Activated CD4-positive, alpha-beta T cell treated with anti-CD3 and anti-CD28 coated beads for 36 hours (primary cell): ENCODE measurements at regions not wholly inside any gene's neighbourhood (a gene's known extent, or its start where the extent isn't known, plus 50 kb on each side); places are given as distances from the start of the nearest gene placed in this dataset.
"Not testable (repeated sequence)": the region's sequence is repeated elsewhere in the genome, so short reads cannot be mapped to it uniquely, and the experiment has no call there.

Experiments used
- ATAC-seq: fragments of 200-7000 bp; cut with Tn5 transposase; one replicate; pipeline ENCODE4 v1.10.0; 2021; ENCODE audit warnings: mild to moderate bottlenecking, moderate library complexity
- CTCF ChIA-PET: fragments of 350-600 bp; sonication (Branson Sonifier 250); formaldehyde crosslinking; loops from one replicate; lab custom pipeline; 2021; ENCODE audit warnings: antibody characterized with exemption; lab: Charles Lee
- POLR2A ChIA-PET: fragments of 350-600 bp; sonication (Branson Sonifier 250); formaldehyde crosslinking; loops from one replicate; lab custom pipeline; 2021; ENCODE audit warnings: antibody characterized with exemption, inconsistent platforms; lab: Charles Lee
- DNase-seq: peaks from one replicate; pipeline ENCODE4 v3.0.0-alpha.2; 2020
- H3K27ac Mint-ChIP-seq: one replicate; pipeline ENCODE4 v1.8.0; 2021; ENCODE audit warnings: mixed read lengths
- H3K27me3 Mint-ChIP-seq: one replicate; pipeline ENCODE4 v1.8.0; 2021; ENCODE audit warnings: mixed read lengths
- H3K36me3 Mint-ChIP-seq: one replicate; pipeline ENCODE4 v1.8.0; 2021; ENCODE audit warnings: low read depth, mixed read lengths
- H3K4me1 Mint-ChIP-seq: one replicate; pipeline ENCODE4 v1.8.0; 2021; ENCODE audit warnings: mixed read lengths
- H3K4me3 Mint-ChIP-seq: one replicate; pipeline ENCODE4 v1.8.0; 2021; ENCODE audit warnings: mild to moderate bottlenecking, moderate library complexity, mixed read lengths
- H3K9me3 Mint-ChIP-seq: one replicate; pipeline ENCODE4 v1.8.0; 2021; ENCODE audit warnings: low read depth, mixed read lengths
- intact Hi-C, 2 experiments: fragments of 100-400 bp; cut with DNase I in 1 of 2; cut with micrococcal nuclease in 1 of 2; formaldehyde crosslinking; loops; one replicate each; pipeline versions ENCODE4 v1.14.2 to v1.15.1; 2022 to 2024; cut with DNase I, micrococcal nuclease

DNA sequence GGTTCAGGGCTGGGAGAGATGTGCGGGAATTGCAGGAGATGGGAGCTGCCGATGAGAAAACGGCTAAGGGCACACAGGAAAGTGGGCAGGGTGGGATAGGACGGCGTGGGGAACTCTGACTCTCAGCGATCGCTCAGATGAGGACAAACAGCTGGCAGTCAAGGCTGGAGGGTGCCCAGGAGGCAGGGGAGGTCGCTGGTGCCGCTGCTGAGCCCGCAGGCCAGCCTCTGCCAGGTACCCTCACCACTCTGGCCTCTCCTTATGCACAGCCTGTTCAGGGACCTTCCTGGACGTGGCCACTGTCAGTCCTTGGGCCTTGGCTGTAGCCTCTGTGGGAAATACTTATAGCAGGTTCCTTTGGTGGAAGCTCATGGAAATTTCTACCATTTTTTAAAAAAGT lies 308.6 kb downstream of the TEX29 start:
- CTCF ChIA-PET: no interaction called here
- Mint-ChIP-seq H3K4me3 (no peak overlapping the region), H3K36me3 (no peaks in the 10 kb centered on the region), H3K27me3 (no peaks in the 10 kb centered on the region), H3K27ac (no peak overlapping the region), H3K4me1 (no peaks in the 10 kb centered on the region), H3K9me3 (no peaks in the 10 kb centered on the region)
- POLR2A ChIA-PET: no interaction called here
- ATAC-seq (no peak), DNase-seq (no peak)
- intact Hi-C loops: no loop called here

- ChIA-PET POLR2A (no interaction called here), CTCF (no interaction called here)
- DNase-seq (no peak), ATAC-seq (no peak)
- H3K27ac Mint-ChIP-seq: no peak overlapping the region
- H3K27me3 Mint-ChIP-seq: no peaks in the 10 kb centered on the region
- intact Hi-C loops: no loop called here
- H3K9me3 Mint-ChIP-seq: no peaks in the 10 kb centered on the region
- H3K36me3 Mint-ChIP-seq: no peaks in the 10 kb centered on the region
- H3K4me3 Mint-ChIP-seq: no peak overlapping the region
- H3K4me1 Mint-ChIP-seq: no peaks in the 10 kb centered on the region
Measured at GRCh38 chr13:111629457-111629856, 309.0 kb downstream of the TEX29 start.

DNA sequence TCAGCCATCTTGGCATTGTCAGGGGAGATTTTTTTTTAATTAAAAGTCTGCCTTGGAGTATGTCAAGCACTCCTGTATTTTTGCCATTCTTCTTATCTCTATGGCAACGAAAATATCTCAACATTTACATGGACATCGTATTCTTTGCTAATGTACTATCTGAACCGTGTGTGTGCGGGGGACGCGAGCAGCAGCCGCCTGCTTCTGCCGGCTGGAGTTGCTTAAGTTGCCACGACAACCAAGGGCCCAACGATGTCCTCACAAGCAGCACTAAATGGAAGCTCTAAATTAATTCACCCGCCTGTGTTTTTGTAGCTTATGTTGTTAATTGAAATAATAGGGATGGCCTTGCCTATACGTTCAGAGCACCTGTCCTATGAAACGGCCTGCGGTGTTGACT lies 309.5 kb downstream of the TEX29 start:
- H3K4me3 Mint-ChIP-seq: no peak overlapping the region
- no peaks in the 10 kb centered on the region for H3K4me1 Mint-ChIP-seq
- ATAC-seq (no peak), DNase-seq (no peak)
- ChIA-PET CTCF (no interaction called here), POLR2A (no interaction called here)
- intact Hi-C loops: no loop called here
- H3K27me3 Mint-ChIP-seq: no peaks in the 10 kb centered on the region
- H3K27ac Mint-ChIP-seq: no peak overlapping the region
- no peaks in the 10 kb centered on the region for H3K9me3 Mint-ChIP-seq
- no peaks in the 10 kb centered on the region for H3K36me3 Mint-ChIP-seq

DNA sequence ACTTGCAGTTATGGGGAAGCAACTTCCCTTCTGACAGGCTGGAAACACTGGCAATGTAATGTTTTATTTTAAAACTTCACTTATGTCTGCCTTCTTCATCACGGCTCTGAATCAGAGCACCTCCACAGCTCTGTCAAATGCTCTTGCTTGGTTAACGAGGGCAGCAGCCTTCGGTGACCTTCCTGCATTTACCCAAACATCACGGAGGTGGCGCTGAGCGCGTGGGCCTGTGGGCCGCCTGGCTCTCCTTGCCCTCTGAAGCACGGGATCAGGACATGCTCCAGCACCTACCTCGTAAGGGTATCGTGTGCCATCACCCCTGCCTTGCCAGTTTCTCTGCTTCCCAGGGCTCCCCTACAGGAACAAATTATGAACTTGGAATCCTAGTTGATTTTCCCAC lies 310.0 kb downstream of the TEX29 start:
- DNase-seq (no peak), ATAC-seq (no peak)
- POLR2A ChIA-PET: no interaction called here
- no peaks in the 10 kb centered on the region for H3K4me1 Mint-ChIP-seq
- H3K36me3 Mint-ChIP-seq: no peaks in the 10 kb centered on the region
- H3K27me3 Mint-ChIP-seq: no peaks in the 10 kb centered on the region
- H3K9me3 Mint-ChIP-seq: no peaks in the 10 kb centered on the region
- H3K27ac Mint-ChIP-seq: no peak overlapping the region
- CTCF ChIA-PET: no interaction called here
- no peak overlapping the region for H3K4me3 Mint-ChIP-seq
- intact Hi-C loops: no loop called here

DNA sequence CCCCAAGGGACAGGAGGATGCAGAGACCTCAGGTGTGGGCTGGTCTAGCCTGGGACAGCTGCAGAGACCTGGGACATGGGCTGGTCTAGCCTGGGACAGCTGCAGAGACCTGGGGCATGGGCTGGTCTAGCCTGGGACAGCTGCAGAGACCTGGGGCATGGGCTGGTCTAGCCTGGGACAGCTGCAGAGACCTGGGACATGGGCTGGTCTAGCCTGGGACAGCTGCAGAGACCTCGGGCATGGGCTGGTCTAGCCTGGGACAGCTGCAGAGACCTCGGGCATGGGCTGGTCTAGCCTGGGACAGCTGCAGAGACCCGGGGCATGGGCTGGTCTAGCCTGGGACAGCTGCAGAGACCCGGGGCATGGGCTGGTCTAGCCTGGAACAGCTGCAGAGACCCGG lies 310.8 kb downstream of the TEX29 start:
- H3K27ac Mint-ChIP-seq, H3K9me3 Mint-ChIP-seq, CTCF ChIA-PET, DNase-seq, H3K4me3 Mint-ChIP-seq, H3K36me3 Mint-ChIP-seq, H3K27me3 Mint-ChIP-seq, POLR2A ChIA-PET, ATAC-seq, H3K4me1 Mint-ChIP-seq, intact Hi-C loops: not testable (repeated sequence)

DNA sequence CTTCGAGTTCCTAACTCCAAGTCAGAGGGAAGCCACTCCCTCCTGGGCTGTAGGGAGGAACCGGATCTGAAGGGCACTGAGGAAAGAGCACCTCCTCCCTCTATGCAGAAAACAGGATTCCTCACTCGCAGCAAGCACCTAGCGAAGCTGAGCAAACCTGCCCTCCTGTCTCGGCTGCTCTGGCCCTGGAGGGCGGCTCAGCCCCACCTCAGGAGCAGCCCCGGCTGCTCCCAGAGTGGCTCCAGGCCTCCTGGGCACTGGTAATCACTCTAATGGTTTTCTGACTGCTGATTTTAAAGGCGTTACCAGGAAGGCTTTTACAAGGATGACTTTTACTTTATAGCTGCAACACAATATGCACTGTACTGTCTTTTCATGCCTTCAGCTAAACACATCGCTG lies 312.5 kb downstream of the TEX29 start:
- ChIA-PET POLR2A (no interaction called here), CTCF (no interaction called here)
- intact Hi-C loops: no loop called here
- Mint-ChIP-seq H3K4me3 (no peak overlapping the region), H3K9me3 (no peaks in the 10 kb centered on the region), H3K27me3 (peaks cover 4% of the 10 kb centered on the region), H3K27ac (no peak overlapping the region), H3K36me3 (no peaks in the 10 kb centered on the region), H3K4me1 (no peaks in the 10 kb centered on the region)
- ATAC-seq: no peak
- no peak for DNase-seq

GRCh38 chr13:111633401-111633800 lies 313.0 kb downstream of the TEX29 start:
- DNase-seq (no peak), ATAC-seq (no peak)
- Mint-ChIP-seq H3K36me3 (no peaks in the 10 kb centered on the region), H3K9me3 (no peaks in the 10 kb centered on the region), H3K27ac (no peak overlapping the region), H3K4me3 (no peak overlapping the region), H3K4me1 (no peaks in the 10 kb centered on the region), H3K27me3 (peaks cover 4% of the 10 kb centered on the region)
- ChIA-PET POLR2A (no interaction called here), CTCF (no interaction called here)
- intact Hi-C loops: no loop called here

DNA sequence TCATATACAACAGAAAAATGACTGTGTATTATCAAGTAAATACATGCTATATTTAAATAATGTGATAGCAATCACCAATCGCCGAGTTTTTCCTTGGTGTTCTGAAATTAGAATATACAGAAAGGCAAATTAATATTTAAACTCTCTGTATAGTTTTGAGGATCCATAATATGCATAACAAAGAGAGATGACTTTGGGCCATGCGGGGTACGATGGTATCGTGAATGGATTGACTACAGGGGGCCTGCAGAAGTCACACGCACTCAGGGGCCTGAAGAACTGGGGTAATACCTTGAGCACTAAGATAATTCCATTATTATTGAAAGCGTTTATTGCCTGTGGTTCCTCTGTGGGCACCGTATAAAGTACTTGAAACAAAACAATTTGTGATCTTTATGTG lies 314.0 kb downstream of the TEX29 start:
- ATAC-seq (no peak), DNase-seq (no peak)
- CTCF ChIA-PET: no interaction called here
- Mint-ChIP-seq H3K4me3 (no peak overlapping the region), H3K36me3 (no peaks in the 10 kb centered on the region), H3K4me1 (no peaks in the 10 kb centered on the region), H3K27me3 (peaks cover 4% of the 10 kb centered on the region), H3K9me3 (no peaks in the 10 kb centered on the region), H3K27ac (no peak overlapping the region)
- intact Hi-C loops: no loop called here
- POLR2A ChIA-PET: no interaction called here

GRCh38 chr13:111636271-111636670 lies 315.8 kb downstream of the TEX29 start:
- no peaks in the 10 kb centered on the region for H3K36me3 Mint-ChIP-seq
- ChIA-PET CTCF (no interaction called here), POLR2A (no interaction called here)
- no peaks in the 10 kb centered on the region for H3K4me1 Mint-ChIP-seq
- DNase-seq (no peak), ATAC-seq (no peak)
- intact Hi-C loops: no loop called here
- no peaks in the 10 kb centered on the region for H3K9me3 Mint-ChIP-seq
- H3K4me3 Mint-ChIP-seq: no peak overlapping the region
- peaks cover 4% of the 10 kb centered on the region for H3K27me3 Mint-ChIP-seq
- H3K27ac Mint-ChIP-seq: no peak overlapping the region

DNA sequence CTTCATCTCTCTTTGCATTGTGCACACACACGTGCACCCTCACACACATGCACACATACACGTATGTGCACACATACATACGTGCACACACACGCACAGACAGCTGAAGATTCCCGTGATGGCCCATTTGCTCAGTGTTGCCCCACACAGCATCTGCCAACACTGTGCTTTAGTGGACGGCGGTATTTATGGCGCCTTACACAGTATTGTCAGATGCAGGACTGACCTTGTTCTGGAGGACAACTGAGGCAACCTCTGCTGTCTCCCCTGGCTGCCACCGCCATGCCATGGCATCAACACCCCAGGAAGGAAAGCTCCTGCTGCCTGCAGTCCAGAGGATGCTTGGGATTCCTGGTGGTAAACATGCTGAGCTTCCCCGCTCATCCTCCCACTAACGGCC lies 316.4 kb downstream of the TEX29 start:
- Mint-ChIP-seq H3K36me3 (no peaks in the 10 kb centered on the region), H3K9me3 (no peaks in the 10 kb centered on the region), H3K4me1 (no peaks in the 10 kb centered on the region), H3K27me3 (peaks cover 4% of the 10 kb centered on the region), H3K27ac (no peak overlapping the region), H3K4me3 (no peak overlapping the region)
- DNase-seq (no peak), ATAC-seq (no peak)
- intact Hi-C loops: no loop called here
- CTCF ChIA-PET: no interaction called here
- POLR2A ChIA-PET: no interaction called here

DNA sequence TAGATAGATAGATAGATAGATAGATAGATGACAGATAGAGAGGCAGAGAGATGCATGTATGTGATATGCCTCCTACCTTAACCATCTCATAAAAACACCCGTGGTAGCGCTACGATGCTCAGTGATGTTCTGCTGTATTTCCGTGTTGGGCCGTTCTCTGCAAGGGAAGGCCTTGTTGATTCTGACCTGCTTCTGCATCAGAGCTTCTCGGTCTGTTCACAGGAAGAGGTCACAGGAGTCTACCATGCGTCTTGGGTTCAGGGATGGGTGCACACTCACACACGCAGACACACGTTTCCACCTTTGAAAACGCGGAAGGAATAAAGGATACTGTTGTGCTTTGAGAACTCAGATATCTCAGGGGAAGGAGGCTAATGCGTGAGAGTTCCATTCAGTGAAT lies 316.9 kb downstream of the TEX29 start:
- POLR2A ChIA-PET: no interaction called here
- no peak for ATAC-seq
- CTCF ChIA-PET: no interaction called here

DNA sequence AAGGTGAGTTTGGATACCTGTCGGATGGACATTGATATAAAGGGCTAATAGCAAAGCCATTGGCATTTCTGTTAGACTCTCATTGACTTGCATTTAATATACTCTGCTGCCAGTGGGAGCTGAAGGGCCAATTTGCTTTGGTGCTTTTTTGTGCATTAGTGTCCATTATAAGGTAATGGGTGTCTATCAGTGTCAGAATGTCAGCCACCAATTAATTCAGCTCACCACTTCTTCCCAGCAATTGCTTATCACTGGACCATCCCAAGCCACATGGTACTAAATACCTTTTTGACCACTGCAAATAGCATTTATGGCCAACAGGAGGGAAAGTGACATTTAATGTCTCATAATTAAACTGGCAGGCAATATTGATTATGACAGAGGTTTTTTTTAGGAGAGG lies 317.8 kb downstream of the TEX29 start:
- ChIA-PET POLR2A (no interaction called here), CTCF (no interaction called here)
- H3K27ac Mint-ChIP-seq: no peak overlapping the region
- ATAC-seq (no peak), DNase-seq (no peak)
- H3K27me3 Mint-ChIP-seq: peaks cover 4% of the 10 kb centered on the region
- H3K4me1 Mint-ChIP-seq: no peaks in the 10 kb centered on the region
- H3K9me3 Mint-ChIP-seq: no peaks in the 10 kb centered on the region
- no peaks in the 10 kb centered on the region for H3K36me3 Mint-ChIP-seq
- intact Hi-C loops: no loop called here
- H3K4me3 Mint-ChIP-seq: no peak overlapping the region

More for the DNA sequence above, 316.9 kb downstream of the TEX29 start:
- H3K27ac Mint-ChIP-seq: no peak overlapping the region
- intact Hi-C loops: no loop called here
- DNase-seq: no peak
- no peaks in the 10 kb centered on the region for H3K9me3 Mint-ChIP-seq
- H3K4me3 Mint-ChIP-seq: no peak overlapping the region
- H3K4me1 Mint-ChIP-seq: no peaks in the 10 kb centered on the region
- peaks cover 4% of the 10 kb centered on the region for H3K27me3 Mint-ChIP-seq
- H3K36me3 Mint-ChIP-seq: no peaks in the 10 kb centered on the region

- no peaks in the 10 kb centered on the region for H3K36me3 Mint-ChIP-seq
- H3K4me3 Mint-ChIP-seq: no peak overlapping the region
- no peak overlapping the region for H3K27ac Mint-ChIP-seq
- H3K4me1 Mint-ChIP-seq: no peaks in the 10 kb centered on the region
- ATAC-seq: no peak
- ChIA-PET CTCF (no interaction called here), POLR2A (no interaction called here)
- no peaks in the 10 kb centered on the region for H3K9me3 Mint-ChIP-seq
- intact Hi-C loops: no loop called here
- no peak for DNase-seq
- H3K27me3 Mint-ChIP-seq: peaks cover 4% of the 10 kb centered on the region
Measured at GRCh38 chr13:111639196-111639705, 318.8 kb downstream of the TEX29 start.
